Astrocyte of the cerebellum (primary cell): ENCODE measurements at regions not wholly inside any gene's neighbourhood (a gene's known extent, or its start where the extent isn't known, plus 50 kb on each side); places are given as distances from the start of the nearest gene placed in this dataset.

Experiments used
- DNase-seq: peaks from one replicate; pipeline ENCODE4 v3.0.0-alpha.2; 2011; ENCODE audit warnings: low read depth
- H3K4me3 ChIP-seq: 2 replicates; pipeline ENCODE4 v1.5.1; 2011; ENCODE audit warnings: mild to moderate bottlenecking, low read depth, low read length, moderate library complexity
- in situ Hi-C: cut with HindIII; loops from 2 replicates; pipeline ENCODE4 v1.10.0; 2017; ENCODE audit warnings: low sequenced_read_pairs
- TF ChIP-seq, protein P1 (sequence below): IDR thresholded peaks from 2 replicates; pipeline ENCODE4 v1.5.1; 2012; ENCODE audit warnings: low read length, low read depth, moderate library complexity, mild to moderate bottlenecking; ENCODE audit errors: missing control alignments

- no peak for DNase-seq
- in situ Hi-C loops, result no loop called here
- TF ChIP-seq, protein P1, sequence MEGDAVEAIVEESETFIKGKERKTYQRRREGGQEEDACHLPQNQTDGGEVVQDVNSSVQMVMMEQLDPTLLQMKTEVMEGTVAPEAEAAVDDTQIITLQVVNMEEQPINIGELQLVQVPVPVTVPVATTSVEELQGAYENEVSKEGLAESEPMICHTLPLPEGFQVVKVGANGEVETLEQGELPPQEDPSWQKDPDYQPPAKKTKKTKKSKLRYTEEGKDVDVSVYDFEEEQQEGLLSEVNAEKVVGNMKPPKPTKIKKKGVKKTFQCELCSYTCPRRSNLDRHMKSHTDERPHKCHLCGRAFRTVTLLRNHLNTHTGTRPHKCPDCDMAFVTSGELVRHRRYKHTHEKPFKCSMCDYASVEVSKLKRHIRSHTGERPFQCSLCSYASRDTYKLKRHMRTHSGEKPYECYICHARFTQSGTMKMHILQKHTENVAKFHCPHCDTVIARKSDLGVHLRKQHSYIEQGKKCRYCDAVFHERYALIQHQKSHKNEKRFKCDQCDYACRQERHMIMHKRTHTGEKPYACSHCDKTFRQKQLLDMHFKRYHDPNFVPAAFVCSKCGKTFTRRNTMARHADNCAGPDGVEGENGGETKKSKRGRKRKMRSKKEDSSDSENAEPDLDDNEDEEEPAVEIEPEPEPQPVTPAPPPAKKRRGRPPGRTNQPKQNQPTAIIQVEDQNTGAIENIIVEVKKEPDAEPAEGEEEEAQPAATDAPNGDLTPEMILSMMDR, result no peak
- H3K4me3 ChIP-seq, result no peak overlapping the region
Measured at GRCh38 chr2:126795656-126796055, 103.0 kb upstream of the TEX51 start.

GRCh38 chr2:126796931-126797621 lies 101.6 kb upstream of the TEX51 start:
- H3K4me3 ChIP-seq, result no peak overlapping the region
- TF ChIP-seq, protein P1, result no peak
- no peak for DNase-seq
- in situ Hi-C loops, result no loop called here

DNA sequence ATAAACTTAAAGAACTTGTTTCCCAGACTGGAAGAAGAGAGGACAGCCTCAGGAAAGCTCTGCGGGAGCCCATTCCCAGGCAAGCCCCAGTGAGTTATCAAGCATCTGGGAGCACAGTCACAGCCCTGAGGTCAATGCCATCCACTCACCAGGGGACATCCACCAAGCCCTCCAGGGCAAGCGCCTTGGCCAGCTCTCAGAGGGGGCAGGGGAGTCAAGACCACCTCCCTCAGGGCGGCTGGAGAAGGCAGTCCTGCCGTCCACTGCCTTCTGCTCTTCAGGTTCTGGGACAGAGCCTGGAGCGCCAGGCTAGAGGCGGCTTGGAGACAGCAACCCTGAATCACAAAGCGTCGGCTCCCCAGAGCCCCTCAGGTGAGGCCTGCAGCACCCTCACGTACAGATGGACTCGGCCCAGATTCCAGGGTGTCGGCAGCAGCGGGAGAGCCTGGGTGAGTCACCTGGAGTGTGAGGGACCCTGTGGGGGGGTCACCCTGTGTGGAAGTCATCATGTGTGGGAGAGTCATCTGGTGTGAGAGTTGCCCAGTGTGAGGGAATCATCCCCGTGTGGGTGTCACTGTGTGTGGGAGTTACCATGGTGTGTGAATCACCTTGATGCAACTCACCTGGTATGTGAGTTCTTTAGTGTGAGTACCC lies 100.9 kb upstream of the TEX51 start:
- TF ChIP-seq, protein P1, result no peak
- in situ Hi-C loops, result no loop called here
- no peak overlapping the region for H3K4me3 ChIP-seq
- DNase-seq, result no peak

DNA sequence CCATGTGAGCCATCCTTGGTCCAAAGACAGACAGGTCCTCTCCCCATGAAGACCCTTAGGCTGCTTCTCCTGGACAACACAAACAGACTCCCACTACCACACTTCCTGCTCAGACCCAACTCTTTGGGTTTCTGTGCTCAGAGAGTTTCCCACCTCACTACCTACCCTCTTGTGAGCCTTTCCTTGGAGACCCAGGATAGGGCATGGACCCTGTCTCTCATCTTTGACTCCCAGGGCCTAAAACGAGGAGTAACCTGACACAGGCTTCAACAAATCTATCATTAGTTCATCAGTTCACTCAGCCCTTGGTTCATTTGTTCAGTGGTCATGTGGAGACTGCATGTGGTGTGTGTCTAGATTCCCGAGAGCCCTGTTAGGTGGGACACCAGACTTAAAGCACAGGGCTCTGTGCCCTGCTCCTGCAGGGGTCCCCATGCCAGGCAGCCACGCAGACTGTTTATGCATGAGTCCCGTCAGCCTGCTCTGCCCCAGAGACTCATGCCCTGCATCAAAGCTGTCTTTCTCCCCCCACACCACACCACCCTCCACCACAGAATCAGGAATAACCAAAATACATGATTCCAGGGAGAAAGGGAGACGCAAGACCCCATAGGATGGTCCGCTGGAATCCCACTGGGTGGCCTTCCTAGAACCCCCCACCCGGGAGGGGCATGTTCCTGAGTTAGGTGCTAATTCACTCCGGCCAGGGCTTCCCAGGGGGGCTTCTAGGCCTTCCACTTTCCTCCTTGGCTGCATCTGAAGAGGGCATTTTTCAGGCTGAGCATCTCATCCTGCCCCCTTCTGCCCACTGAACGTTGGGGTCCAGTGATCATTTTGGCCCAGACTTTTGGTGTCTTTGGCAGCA lies 100.2 kb upstream of the TEX51 start:
- in situ Hi-C loops, result no loop called here
- TF ChIP-seq, protein P1, result no peak
- no peak for DNase-seq
- H3K4me3 ChIP-seq, result no peak overlapping the region

DNA sequence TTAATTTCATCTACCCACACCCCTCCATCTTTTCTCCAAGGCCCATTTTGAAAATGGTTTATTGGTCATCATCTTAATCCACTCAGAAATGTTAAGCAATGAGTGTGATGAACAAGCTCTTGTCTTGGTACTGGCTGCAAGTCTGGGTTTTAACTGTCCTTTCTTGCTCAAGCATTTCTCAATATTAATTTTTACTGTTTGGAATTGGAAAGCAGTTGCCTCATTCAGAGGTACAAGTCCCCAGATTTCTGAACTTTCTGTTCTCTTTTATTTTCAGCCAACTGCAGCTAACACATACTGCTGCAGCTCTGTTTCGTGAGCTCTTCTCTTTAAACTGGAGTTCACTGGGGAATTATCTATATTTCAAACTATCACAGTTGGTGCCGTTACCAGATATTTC lies 99.4 kb upstream of the TEX51 start:
- TF ChIP-seq, protein P1, result no peak
- in situ Hi-C loops, result no loop called here
- no peak overlapping the region for H3K4me3 ChIP-seq
- DNase-seq, result no peak

DNA sequence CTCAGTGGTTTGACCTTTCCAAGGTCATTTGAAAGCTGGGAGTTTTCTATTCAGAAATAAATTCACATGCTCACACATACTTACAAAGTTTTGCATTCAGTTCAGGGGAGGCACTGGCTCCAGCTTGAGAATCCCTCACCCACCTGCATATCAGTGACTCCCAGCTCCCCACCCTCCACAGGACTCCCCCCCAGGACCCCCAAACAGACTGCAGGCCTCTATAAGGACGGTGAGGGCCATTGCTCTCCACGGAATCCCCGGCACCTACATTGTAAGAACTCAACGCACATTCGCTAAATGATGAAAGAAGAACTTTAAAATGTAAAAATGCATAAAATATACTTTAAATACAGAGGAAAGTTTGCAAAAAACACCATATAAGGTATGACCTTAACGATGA lies 97.2 kb upstream of the TEX51 start:
- TF ChIP-seq, protein P1, result no peak
- no peak overlapping the region for H3K4me3 ChIP-seq

More for the DNA sequence above, 97.2 kb upstream of the TEX51 start:
- in situ Hi-C loops, result no loop called here
- no peak for DNase-seq
